Liver (tissue), 8 donors: ENCODE measurements at regions not wholly inside any gene's neighbourhood (a gene's known extent, or its start where the extent isn't known, plus 50 kb on each side); places are given as distances from the start of the nearest gene placed in this dataset.

Source experiments
- DNase-seq: peaks from one replicate; pipeline ENCODE4 v3.0.0-alpha.2; 2017; ENCODE audit warnings: low spot score
- H3K27ac ChIP-seq, 2 donors: one replicate each; pipeline ENCODE4 v1.7.0; 2013; ENCODE audit warnings: inconsistent platforms in 2 of 2, low read length in 2 of 2, control low read depth in 1 of 2, low read depth in 1 of 2, mild to moderate bottlenecking in 1 of 2
- H3K27me3 ChIP-seq, 4 donors: one replicate each; pipeline versions ENCODE4 v1.6.1 to v1.7.0; 2013; ENCODE audit warnings: low read length in 3 of 4, inconsistent platforms in 1 of 4, mild to moderate bottlenecking in 1 of 4, moderate library complexity in 1 of 4; ENCODE audit not compliant: control insufficient read depth in 4 of 4, insufficient read depth in 4 of 4
- H3K36me3 ChIP-seq, 4 donors: one replicate each; pipeline versions ENCODE4 v1.6.1 to v1.7.0; 2013; ENCODE audit warnings: low read length in 3 of 4, mild to moderate bottlenecking in 3 of 4, low read depth in 1 of 4, moderate library complexity in 1 of 4; ENCODE audit not compliant: control insufficient read depth in 4 of 4, insufficient read depth in 3 of 4
- H3K4me1 ChIP-seq, 4 donors: one replicate each; pipeline versions ENCODE4 v1.6.1 to v1.7.0; 2013; ENCODE audit warnings: low read length in 3 of 4, mild to moderate bottlenecking in 3 of 4, moderate library complexity in 1 of 4; ENCODE audit not compliant: control insufficient read depth in 4 of 4, insufficient read depth in 4 of 4
- H3K4me3 ChIP-seq, 3 donors: one replicate each; pipeline versions ENCODE4 v1.6.1 to v1.7.0; 2013; ENCODE audit warnings: low read length in 3 of 3, control low read depth in 1 of 3, low read depth in 1 of 3, mild to moderate bottlenecking in 1 of 3
- H3K9ac ChIP-seq, 2 donors: one replicate each; pipeline ENCODE4 v1.7.0; 2013; ENCODE audit warnings: low read length in 2 of 2, mild to moderate bottlenecking in 2 of 2, moderate library complexity in 2 of 2, control low read depth in 1 of 2, low read depth in 1 of 2
- H3K9me3 ChIP-seq, 4 donors: one replicate each; pipeline versions ENCODE4 v1.6.1 to v1.7.0; 2013; ENCODE audit warnings: low read length in 3 of 4; ENCODE audit not compliant: control insufficient read depth in 4 of 4
- EGR1 ChIP-seq, 2 donors: IDR thresholded peaks; 2 replicates each; pipeline ENCODE4 v1.6.1; 2016 to 2018; ENCODE audit warnings: antibody characterized with exemption in 2 of 2, low read depth in 2 of 2
- FOXA1 ChIP-seq: IDR thresholded peaks from 2 replicates; pipeline ENCODE4 v1.6.1; 2016; ENCODE audit warnings: antibody characterized with exemption
- FOXA2 ChIP-seq: IDR thresholded peaks from 2 replicates; pipeline ENCODE4 v1.6.1; 2016; ENCODE audit warnings: antibody characterized with exemption
- GABPA ChIP-seq, 2 donors: IDR thresholded peaks in 1 of 2; conservative IDR thresholded peaks in 1 of 2; 2 replicates each; pipeline ENCODE4 v1.6.1; 2016; ENCODE audit warnings: antibody characterized with exemption in 2 of 2, mild to moderate bottlenecking in 1 of 2, moderate library complexity in 1 of 2
- HNF4A ChIP-seq, 2 donors: conservative IDR thresholded peaks; 2 replicates each; pipeline ENCODE4 v1.6.1; 2016; ENCODE audit warnings: antibody characterized with exemption in 2 of 2, mild to moderate bottlenecking in 2 of 2
- HNF4G ChIP-seq: IDR thresholded peaks from 2 replicates; pipeline ENCODE4 v1.6.1; 2016; ENCODE audit warnings: antibody characterized with exemption
- JUND ChIP-seq, 2 donors: IDR thresholded peaks; 2 replicates each; pipeline ENCODE4 v1.6.1; 2016; ENCODE audit warnings: antibody characterized with exemption in 2 of 2
- NR2F2 ChIP-seq: IDR thresholded peaks from 2 replicates; pipeline ENCODE4 v1.6.1; 2016; ENCODE audit warnings: antibody characterized with exemption
- RAD21 ChIP-seq, 2 donors: IDR thresholded peaks; 2 replicates each; pipeline ENCODE4 v1.6.1; 2016; ENCODE audit warnings: antibody characterized with exemption in 2 of 2, mild to moderate bottlenecking in 2 of 2
- RXRA ChIP-seq, 2 donors: IDR thresholded peaks; 2 replicates each; pipeline ENCODE4 v1.6.1; 2017 to 2018; ENCODE audit warnings: antibody characterized with exemption in 2 of 2, mild to moderate bottlenecking in 1 of 2
- SP1 ChIP-seq: IDR thresholded peaks from 2 replicates; pipeline ENCODE4 v1.6.1; 2018; ENCODE audit warnings: antibody characterized with exemption, mild to moderate bottlenecking
- TAF1 ChIP-seq: conservative IDR thresholded peaks from 2 replicates; pipeline ENCODE4 v1.6.1; 2016; ENCODE audit warnings: antibody characterized with exemption, mild to moderate bottlenecking
- YY1 ChIP-seq: IDR thresholded peaks from 2 replicates; pipeline ENCODE4 v1.6.1; 2016; ENCODE audit warnings: antibody characterized with exemption, mild to moderate bottlenecking
- WGBS: extraction: QIAGEN DNeasy Blood & Tissue Kit; methylation state at CpG from one replicate; pipeline ENCODE4 v1.1.7; 2013; 5-methylcytosine and 5-hydroxymethylcytosine counted together
- TF ChIP-seq, protein P1 (sequence below): IDR thresholded peaks from 2 replicates; pipeline ENCODE4 v1.6.1; 2016; ENCODE audit warnings: antibody characterized with exemption
- TF ChIP-seq, protein P2 (sequence below): fragments of 150-350 bp; IDR thresholded peaks from 2 replicates; pipeline ENCODE4 v1.5.1; 2017; ENCODE audit warnings: improper control_type of control experiment, low read depth, low read length; ENCODE audit not compliant: missing input control
- TF ChIP-seq, protein P3 (sequence below): IDR thresholded peaks from 2 replicates; pipeline ENCODE4 v1.6.1; 2016; ENCODE audit warnings: antibody characterized with exemption
- TF ChIP-seq, protein P4 (sequence below): IDR thresholded peaks from 2 replicates; pipeline ENCODE4 v1.6.1; 2016; ENCODE audit warnings: antibody characterized with exemption, mild to moderate bottlenecking
- TF ChIP-seq, protein P5 (sequence below): IDR thresholded peaks from 2 replicates; pipeline ENCODE4 v1.6.1; 2016; ENCODE audit warnings: antibody characterized with exemption
- donor health status: healthy.
- donor health status: healthy.
- donor health status: healthy.
- donor health status: healthy.
- donor health status: healthy.

DNA sequence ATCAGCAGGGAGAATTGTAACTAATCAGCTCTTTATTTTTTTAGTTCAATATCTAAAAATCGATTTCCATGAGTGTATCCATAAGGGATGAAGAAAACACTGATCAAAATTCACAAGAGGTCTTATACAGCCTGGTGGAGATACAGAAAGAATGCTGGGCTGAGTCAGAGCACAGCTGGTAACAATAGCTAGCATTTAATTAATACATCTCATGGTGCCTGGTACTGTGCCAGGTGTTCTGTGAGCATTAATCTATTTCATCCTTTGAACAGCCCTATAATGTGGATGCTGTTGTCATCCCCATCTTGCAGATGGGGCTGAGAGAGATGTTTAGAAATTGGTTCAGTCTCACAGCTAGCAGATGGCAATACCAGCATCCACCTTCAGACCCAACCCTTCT lies 250.9 kb upstream of the RPS6KA3 start:
- Histone ChIP-seq H3K27ac (no peak overlapping the region), H3K36me3 (no peaks in the 10 kb centered on the region), H3K4me1 (no peaks in the 10 kb centered on the region), H3K4me3 (no peak overlapping the region), H3K9ac (no peak overlapping the region), H3K27me3 (peaks cover 0 to 6% (median 0%) of the 10 kb centered on the region in 4 donors), H3K9me3 (no peaks in the 10 kb centered on the region)
- no peak for TF ChIP-seq HNF4G
- DNase-seq: no peak
- 58% methylated on average over 1 of the region's 1 CpG for WGBS

DNA sequence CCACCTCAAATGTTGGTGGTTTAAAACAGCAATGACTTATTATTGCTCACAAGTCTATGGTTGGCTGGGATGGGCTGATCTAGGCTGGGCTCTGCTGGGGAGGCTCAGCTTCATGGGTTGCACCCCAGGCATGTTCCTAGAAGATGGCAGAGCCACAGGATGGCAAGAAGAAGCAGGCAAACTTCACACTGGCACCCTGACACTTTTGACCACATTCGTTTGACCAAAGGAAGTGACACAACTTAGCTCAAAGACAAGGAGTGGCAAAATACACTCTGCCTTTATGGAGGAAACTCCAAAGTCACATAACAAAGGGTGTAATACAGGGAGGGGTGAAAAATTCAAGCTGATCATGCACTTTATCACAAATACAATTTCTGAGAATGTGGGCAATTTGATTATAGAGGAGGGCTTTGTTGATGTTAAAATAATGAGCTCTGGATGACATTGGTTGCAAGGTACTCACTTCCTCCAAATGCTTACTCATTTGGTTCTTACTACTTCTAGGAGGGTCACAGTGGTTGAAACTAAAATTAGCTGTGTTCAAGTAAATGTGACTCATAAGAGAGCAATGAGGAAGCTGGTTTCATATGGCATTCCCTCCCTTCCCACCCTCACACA lies 249.2 kb upstream of the RPS6KA3 start:
- TF ChIP-seq, protein P1, sequence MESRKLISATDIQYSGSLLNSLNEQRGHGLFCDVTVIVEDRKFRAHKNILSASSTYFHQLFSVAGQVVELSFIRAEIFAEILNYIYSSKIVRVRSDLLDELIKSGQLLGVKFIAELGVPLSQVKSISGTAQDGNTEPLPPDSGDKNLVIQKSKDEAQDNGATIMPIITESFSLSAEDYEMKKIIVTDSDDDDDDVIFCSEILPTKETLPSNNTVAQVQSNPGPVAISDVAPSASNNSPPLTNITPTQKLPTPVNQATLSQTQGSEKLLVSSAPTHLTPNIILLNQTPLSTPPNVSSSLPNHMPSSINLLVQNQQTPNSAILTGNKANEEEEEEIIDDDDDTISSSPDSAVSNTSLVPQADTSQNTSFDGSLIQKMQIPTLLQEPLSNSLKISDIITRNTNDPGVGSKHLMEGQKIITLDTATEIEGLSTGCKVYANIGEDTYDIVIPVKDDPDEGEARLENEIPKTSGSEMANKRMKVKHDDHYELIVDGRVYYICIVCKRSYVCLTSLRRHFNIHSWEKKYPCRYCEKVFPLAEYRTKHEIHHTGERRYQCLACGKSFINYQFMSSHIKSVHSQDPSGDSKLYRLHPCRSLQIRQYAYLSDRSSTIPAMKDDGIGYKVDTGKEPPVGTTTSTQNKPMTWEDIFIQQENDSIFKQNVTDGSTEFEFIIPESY: no peak
- TF ChIP-seq, protein P2, sequence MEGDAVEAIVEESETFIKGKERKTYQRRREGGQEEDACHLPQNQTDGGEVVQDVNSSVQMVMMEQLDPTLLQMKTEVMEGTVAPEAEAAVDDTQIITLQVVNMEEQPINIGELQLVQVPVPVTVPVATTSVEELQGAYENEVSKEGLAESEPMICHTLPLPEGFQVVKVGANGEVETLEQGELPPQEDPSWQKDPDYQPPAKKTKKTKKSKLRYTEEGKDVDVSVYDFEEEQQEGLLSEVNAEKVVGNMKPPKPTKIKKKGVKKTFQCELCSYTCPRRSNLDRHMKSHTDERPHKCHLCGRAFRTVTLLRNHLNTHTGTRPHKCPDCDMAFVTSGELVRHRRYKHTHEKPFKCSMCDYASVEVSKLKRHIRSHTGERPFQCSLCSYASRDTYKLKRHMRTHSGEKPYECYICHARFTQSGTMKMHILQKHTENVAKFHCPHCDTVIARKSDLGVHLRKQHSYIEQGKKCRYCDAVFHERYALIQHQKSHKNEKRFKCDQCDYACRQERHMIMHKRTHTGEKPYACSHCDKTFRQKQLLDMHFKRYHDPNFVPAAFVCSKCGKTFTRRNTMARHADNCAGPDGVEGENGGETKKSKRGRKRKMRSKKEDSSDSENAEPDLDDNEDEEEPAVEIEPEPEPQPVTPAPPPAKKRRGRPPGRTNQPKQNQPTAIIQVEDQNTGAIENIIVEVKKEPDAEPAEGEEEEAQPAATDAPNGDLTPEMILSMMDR: no peak
- TF ChIP-seq YY1 (no peak), RAD21 (IDR thresholded peaks at IDR 0.05) (no peak), RXRA (IDR thresholded peaks at IDR 0.05) (no peak), GABPA (IDR thresholded peaks at IDR 0.05 in 1 of 2, conservative IDR thresholded peaks at IDR 0.05 in 1 of 2) (no peak), SP1 (no peak), HNF4G (no peak), FOXA1 (no peak), TAF1 (no peak), JUND (IDR thresholded peaks at IDR 0.05) (no peak), NR2F2 (no peak), HNF4A (conservative IDR thresholded peaks at IDR 0.05) (no peak), FOXA2 (no peak), EGR1 (IDR thresholded peaks at IDR 0.05; ENCODE audit: low read depth in 2 of 2) (no peak)
- TF ChIP-seq, protein P3, sequence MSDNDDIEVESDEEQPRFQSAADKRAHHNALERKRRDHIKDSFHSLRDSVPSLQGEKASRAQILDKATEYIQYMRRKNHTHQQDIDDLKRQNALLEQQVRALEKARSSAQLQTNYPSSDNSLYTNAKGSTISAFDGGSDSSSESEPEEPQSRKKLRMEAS: no peak
- TF ChIP-seq, protein P4, sequence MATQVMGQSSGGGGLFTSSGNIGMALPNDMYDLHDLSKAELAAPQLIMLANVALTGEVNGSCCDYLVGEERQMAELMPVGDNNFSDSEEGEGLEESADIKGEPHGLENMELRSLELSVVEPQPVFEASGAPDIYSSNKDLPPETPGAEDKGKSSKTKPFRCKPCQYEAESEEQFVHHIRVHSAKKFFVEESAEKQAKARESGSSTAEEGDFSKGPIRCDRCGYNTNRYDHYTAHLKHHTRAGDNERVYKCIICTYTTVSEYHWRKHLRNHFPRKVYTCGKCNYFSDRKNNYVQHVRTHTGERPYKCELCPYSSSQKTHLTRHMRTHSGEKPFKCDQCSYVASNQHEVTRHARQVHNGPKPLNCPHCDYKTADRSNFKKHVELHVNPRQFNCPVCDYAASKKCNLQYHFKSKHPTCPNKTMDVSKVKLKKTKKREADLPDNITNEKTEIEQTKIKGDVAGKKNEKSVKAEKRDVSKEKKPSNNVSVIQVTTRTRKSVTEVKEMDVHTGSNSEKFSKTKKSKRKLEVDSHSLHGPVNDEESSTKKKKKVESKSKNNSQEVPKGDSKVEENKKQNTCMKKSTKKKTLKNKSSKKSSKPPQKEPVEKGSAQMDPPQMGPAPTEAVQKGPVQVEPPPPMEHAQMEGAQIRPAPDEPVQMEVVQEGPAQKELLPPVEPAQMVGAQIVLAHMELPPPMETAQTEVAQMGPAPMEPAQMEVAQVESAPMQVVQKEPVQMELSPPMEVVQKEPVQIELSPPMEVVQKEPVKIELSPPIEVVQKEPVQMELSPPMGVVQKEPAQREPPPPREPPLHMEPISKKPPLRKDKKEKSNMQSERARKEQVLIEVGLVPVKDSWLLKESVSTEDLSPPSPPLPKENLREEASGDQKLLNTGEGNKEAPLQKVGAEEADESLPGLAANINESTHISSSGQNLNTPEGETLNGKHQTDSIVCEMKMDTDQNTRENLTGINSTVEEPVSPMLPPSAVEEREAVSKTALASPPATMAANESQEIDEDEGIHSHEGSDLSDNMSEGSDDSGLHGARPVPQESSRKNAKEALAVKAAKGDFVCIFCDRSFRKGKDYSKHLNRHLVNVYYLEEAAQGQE: no peak
- TF ChIP-seq, protein P5, sequence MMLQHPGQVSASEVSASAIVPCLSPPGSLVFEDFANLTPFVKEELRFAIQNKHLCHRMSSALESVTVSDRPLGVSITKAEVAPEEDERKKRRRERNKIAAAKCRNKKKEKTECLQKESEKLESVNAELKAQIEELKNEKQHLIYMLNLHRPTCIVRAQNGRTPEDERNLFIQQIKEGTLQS: no peak
- no peak overlapping the region for H3K9ac ChIP-seq
- no peak for DNase-seq
- no peaks in the 10 kb centered on the region for H3K4me1 ChIP-seq
- no peak overlapping the region for H3K4me3 ChIP-seq
- no peak overlapping the region for H3K27ac ChIP-seq
- 47% methylated on average over 1 of the region's 1 CpG for WGBS
- no peaks in the 10 kb centered on the region for H3K36me3 ChIP-seq
- no peaks in the 10 kb centered on the region for H3K9me3 ChIP-seq
- H3K27me3 ChIP-seq: peaks cover 0 to 2% (median 0%) of the 10 kb centered on the region in 4 donors
